Body of pancreas (tissue), 4 donors: ENCODE measurements at regions not wholly inside any gene's neighbourhood (a gene's known extent, or its start where the extent isn't known, plus 50 kb on each side); places are given as distances from the start of the nearest gene placed in this dataset.
A peak's percentile ranks its signal among the peaks of the same experiment; 100 is the strongest.

ENCODE experiments used
- ATAC-seq: fragments of 150-250 bp; one replicate; pipeline ENCODE4 v1.9.1; 2016
- DNase-seq, 4 donors: peaks; one replicate each; pipeline ENCODE4 v3.0.0-alpha.2; 2019
- H3K27ac ChIP-seq, 4 donors: fragments of 200-600 bp; sonication (generic); 1 replicate in 3 of 4; 2 replicates in 1 of 4; pipeline versions ENCODE4 v1.5.1 to v1.6.1; 2016 to 2019; ENCODE audit warnings: mild to moderate bottlenecking in 1 of 4, mixed read lengths in 1 of 4, moderate library complexity in 1 of 4
- H3K27me3 ChIP-seq, 2 donors: fragments of 200-600 bp; sonication (generic); one replicate each; pipeline ENCODE4 v1.6.0; 2016; ENCODE audit warnings: mild to moderate bottlenecking in 1 of 2
- H3K36me3 ChIP-seq, 2 donors: fragments of 200-600 bp; sonication (generic); replicated peaks in 1 of 2; 2 replicates each; pipeline ENCODE4 v1.5.1; 2016; ENCODE audit warnings: low read depth in 2 of 2; ENCODE audit not compliant: insufficient read depth in 1 of 2
- H3K4me1 ChIP-seq: fragments of 200-600 bp; sonication (generic); one replicate; pipeline ENCODE4 v1.6.0; 2016
- H3K4me3 ChIP-seq, 2 donors: fragments of 200-600 bp; sonication (generic); 1 replicate in 1 of 2; 2 replicates in 1 of 2; pipeline ENCODE4 v1.5.1; 2016 to 2019
- H3K9me3 ChIP-seq, 3 donors: fragments of 200-600 bp; sonication (generic); 1 replicate in 2 of 3; 2 replicates in 1 of 3; pipeline ENCODE4 v1.5.1; 2016
- CTCF ChIP-seq, 7 experiments: fragments of 450-650 bp in 4 of 7; fragments of 200-600 bp in 3 of 7; sonication (generic) in 3 of 7; IDR thresholded peaks; one replicate each; pipeline ENCODE4 v1.5.1; 2016 to 2019; ENCODE audit warnings: antibody characterized with exemption in 7 of 7
- POLR2A ChIP-seq, 3 donors: fragments of 450-650 bp; IDR thresholded peaks; one replicate each; pipeline ENCODE4 v1.6.1; 2016; ENCODE audit warnings: antibody characterized with exemption in 3 of 3, mild to moderate bottlenecking in 2 of 3
- WGBS, 2 donors: methylation state at CpG; one replicate each; pipeline ENCODE4 v1.1.5; 2017; 5-methylcytosine and 5-hydroxymethylcytosine counted together
- intact Hi-C: fragments of 100-400 bp; cut with DNase I; formaldehyde crosslinking; loops from one replicate; pipeline ENCODE4 v1.15.1; 2023

- DNase-seq (peak in 1 of 4 donors; percentile 10), ATAC-seq (no peak)
- Histone ChIP-seq H3K36me3 (no peaks in the 10 kb centered on the region), H3K4me1 (peaks cover 28% of the 10 kb centered on the region), H3K27ac (peak overlapping the region in 1 of 4 donors; percentile 4), H3K9me3 (no peaks in the 10 kb centered on the region), H3K4me3 (no peak overlapping the region), H3K27me3 (no peaks in the 10 kb centered on the region)
- intact Hi-C loops: loop anchor here (5.0 to 10.0 kb wide), 2 partner anchors 966 to 1284 kb away; no protein-coding TSS in a partner anchor
- TF ChIP-seq CTCF (IDR thresholded peaks at IDR 0.05) (no peak), POLR2A (IDR thresholded peaks at IDR 0.05) (no peak)
- WGBS, 2 donors: 58 to 82% methylated on average over 32 to 34 of the region's 39 CpGs
These were observed 127.6 kb upstream of the C11orf58 start for GRCh38 chr11:16610738-16611388.

- Histone ChIP-seq H3K36me3 (no peaks in the 10 kb centered on the region), H3K9me3 (no peaks in the 10 kb centered on the region), H3K4me3 (no peak overlapping the region), H3K27ac (no peak overlapping the region), H3K4me1 (peaks cover 28% of the 10 kb centered on the region), H3K27me3 (no peaks in the 10 kb centered on the region)
- DNase-seq: no peak
- 64 to 78% methylated on average over 23 of the region's 23 CpGs for WGBS, 2 donors
- TF ChIP-seq POLR2A (IDR thresholded peaks at IDR 0.05) (no peak), CTCF (IDR thresholded peaks at IDR 0.05) (no peak)
- intact Hi-C loops: loop anchor here (5.0 to 10.0 kb wide), 2 partner anchors 965 to 1283 kb away; no protein-coding TSS in a partner anchor
- ATAC-seq: no peak
These were observed 128.2 kb upstream of the C11orf58 start for GRCh38 chr11:16610213-16610737.

- intact Hi-C loops: loop anchor here (5.0 to 10.0 kb wide), 2 partner anchors 965 to 1282 kb away; no protein-coding TSS in a partner anchor
- DNase-seq (no peak), ATAC-seq (no peak)
- Histone ChIP-seq H3K27me3 (no peaks in the 10 kb centered on the region), H3K4me1 (peaks cover 28% of the 10 kb centered on the region), H3K27ac (no peak overlapping the region), H3K9me3 (no peaks in the 10 kb centered on the region), H3K36me3 (no peaks in the 10 kb centered on the region), H3K4me3 (no peak overlapping the region)
- WGBS, 2 donors: 76 to 77% methylated on average over 3 of the region's 3 CpGs
- TF ChIP-seq POLR2A (IDR thresholded peaks at IDR 0.05) (no peak), CTCF (IDR thresholded peaks at IDR 0.05) (no peak)
These were observed 128.7 kb upstream of the C11orf58 start for GRCh38 chr11:16609769-16610168.

GRCh38 chr11:16607675-16608644, 130.5 kb upstream of the C11orf58 start:
- TF ChIP-seq CTCF (IDR thresholded peaks at IDR 0.05) (no peak), POLR2A (IDR thresholded peaks at IDR 0.05) (peak; percentile 9 to 57 (median 56))
- WGBS, 2 donors: 11 to 18% methylated on average over 25 of the region's 25 CpGs
- peaks cover 28% of the 10 kb centered on the region for H3K4me1 ChIP-seq
- no peaks in the 10 kb centered on the region for H3K36me3 ChIP-seq
- peak overlapping the region; percentile 76 to 92 (median 91) for H3K27ac ChIP-seq
- H3K9me3 ChIP-seq: no peaks in the 10 kb centered on the region
- H3K27me3 ChIP-seq: no peaks in the 10 kb centered on the region
- ATAC-seq (peak; percentile 32), DNase-seq (peak; percentile 63 to 77 (median 74))
- H3K4me3 ChIP-seq: peak overlapping the region in 1 of 2 donors; percentile 77
- intact Hi-C loops: no loop called here
